ENCODE measurements at regions not wholly inside any gene's neighbourhood (a gene's known extent, or its start where the extent isn't known, plus 50 kb on each side); places are given as distances from the start of the nearest gene placed in this dataset.

DNA sequence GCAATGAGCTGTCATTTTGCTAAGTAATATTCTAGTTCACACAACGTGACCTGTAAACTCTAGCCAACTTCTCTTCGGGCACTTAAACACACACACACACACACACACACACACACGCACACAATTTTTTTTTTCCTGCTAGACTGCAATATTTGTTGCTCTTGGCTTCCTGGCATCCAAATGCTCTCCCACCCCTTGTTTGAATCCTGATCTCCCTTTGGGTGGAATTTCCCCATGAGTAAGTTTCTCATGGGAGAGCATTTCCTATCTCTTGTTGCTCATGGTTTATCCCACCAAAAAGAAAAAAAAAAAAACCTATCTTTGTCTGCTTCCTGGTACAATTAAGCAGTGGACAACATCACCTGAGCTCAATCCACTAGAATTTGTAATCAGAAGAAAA is 54.7 kb upstream of the TSLP start:
- Histone ChIP-seq H3K4me3 (no peak overlapping the region), H3K27ac (no peak overlapping the region), H3K27me3 (no peaks in the 10 kb centered on the region), H3K36me3 (no peaks in the 10 kb centered on the region), H3K9me3 (no peaks in the 10 kb centered on the region), H3K4me1 (no peaks in the 10 kb centered on the region)
- no peak for TF ChIP-seq EP300 (IDR thresholded peaks at IDR 0.05)
- no peak for TF ChIP-seq POLR2AphosphoS5 (IDR thresholded peaks at IDR 0.05)
- TF ChIP-seq, protein P1, sequence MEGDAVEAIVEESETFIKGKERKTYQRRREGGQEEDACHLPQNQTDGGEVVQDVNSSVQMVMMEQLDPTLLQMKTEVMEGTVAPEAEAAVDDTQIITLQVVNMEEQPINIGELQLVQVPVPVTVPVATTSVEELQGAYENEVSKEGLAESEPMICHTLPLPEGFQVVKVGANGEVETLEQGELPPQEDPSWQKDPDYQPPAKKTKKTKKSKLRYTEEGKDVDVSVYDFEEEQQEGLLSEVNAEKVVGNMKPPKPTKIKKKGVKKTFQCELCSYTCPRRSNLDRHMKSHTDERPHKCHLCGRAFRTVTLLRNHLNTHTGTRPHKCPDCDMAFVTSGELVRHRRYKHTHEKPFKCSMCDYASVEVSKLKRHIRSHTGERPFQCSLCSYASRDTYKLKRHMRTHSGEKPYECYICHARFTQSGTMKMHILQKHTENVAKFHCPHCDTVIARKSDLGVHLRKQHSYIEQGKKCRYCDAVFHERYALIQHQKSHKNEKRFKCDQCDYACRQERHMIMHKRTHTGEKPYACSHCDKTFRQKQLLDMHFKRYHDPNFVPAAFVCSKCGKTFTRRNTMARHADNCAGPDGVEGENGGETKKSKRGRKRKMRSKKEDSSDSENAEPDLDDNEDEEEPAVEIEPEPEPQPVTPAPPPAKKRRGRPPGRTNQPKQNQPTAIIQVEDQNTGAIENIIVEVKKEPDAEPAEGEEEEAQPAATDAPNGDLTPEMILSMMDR (IDR thresholded peaks at IDR 0.05) = no peak
- TF ChIP-seq POLR2A (IDR thresholded peaks at IDR 0.05) = no peak
- no peak for DNase-seq
- 45 to 85% methylated on average over 3 of the region's 3 CpGs for WGBS, 2 donors
- intact Hi-C loops (cut with DNase I) = no loop called here

DNA sequence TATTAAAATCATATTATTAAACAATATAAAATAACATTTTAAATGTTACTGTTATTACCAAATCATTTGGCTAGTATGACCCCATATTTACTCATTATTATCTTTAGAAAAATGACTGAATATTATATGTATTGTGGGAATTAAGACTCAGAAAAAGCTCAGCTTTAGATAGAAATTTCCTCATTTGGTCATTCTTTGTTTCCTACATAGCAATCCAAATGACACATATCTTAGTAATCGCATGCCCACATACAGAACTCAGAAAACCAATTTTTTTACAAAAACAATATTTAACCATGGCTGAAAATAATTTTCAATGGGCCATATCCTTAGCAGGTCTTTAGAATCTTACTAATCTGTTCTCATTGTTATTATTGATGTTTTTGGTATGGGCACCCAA is 53.8 kb upstream of the TSLP start:
- no peak overlapping the region for H3K4me3 ChIP-seq
- no peaks in the 10 kb centered on the region for H3K27me3 ChIP-seq
- DNase-seq = no peak
- 97 to 99% methylated on average over 1 of the region's 1 CpG for WGBS, 2 donors
- no peaks in the 10 kb centered on the region for H3K36me3 ChIP-seq
- intact Hi-C loops (cut with DNase I) = no loop called here
- H3K27ac ChIP-seq = no peak overlapping the region
- no peak for TF ChIP-seq POLR2A (IDR thresholded peaks at IDR 0.05)
- TF ChIP-seq EP300 (IDR thresholded peaks at IDR 0.05) = no peak
- no peak for TF ChIP-seq POLR2AphosphoS5 (IDR thresholded peaks at IDR 0.05)
- TF ChIP-seq, protein P1 (IDR thresholded peaks at IDR 0.05) = no peak
- H3K4me1 ChIP-seq = no peaks in the 10 kb centered on the region
- H3K9me3 ChIP-seq = no peaks in the 10 kb centered on the region
